PC-3 (cell line): ENCODE measurements at regions not wholly inside any gene's neighbourhood (a gene's known extent, or its start where the extent isn't known, plus 50 kb on each side); places are given as distances from the start of the nearest gene placed in this dataset.

Source experiments
- ATAC-seq: fragments of 200-7000 bp; cut with Tn5 transposase; 2 replicates; pipeline ENCODE4 v1.9.1; 2020; ENCODE audit warnings: mild to moderate bottlenecking, moderate library complexity
- BruUV-seq: library from RNA; stranded (reverse); fragments of 400-500 nt; replicated peaks from 2 replicates; lab custom pipeline; 2021; lab: Mats Ljungman, UMichigan
- CTCF ChIA-PET: fragments of 300-600 bp; sonication (Branson Sonifier 250); formaldehyde crosslinking; loops from one replicate; lab custom pipeline; 2022; ENCODE audit warnings: antibody characterized with exemption; lab: Charles Lee
- POLR2A ChIA-PET: fragments of 300-600 bp; sonication (Branson Sonifier 250); formaldehyde crosslinking; loops from one replicate; lab custom pipeline; 2022; ENCODE audit warnings: antibody characterized with exemption; ENCODE audit not compliant: unreplicated experiment; lab: Charles Lee
- DNase-seq: peaks from one replicate; pipeline ENCODE4 v3.0.0-alpha.2; 2015
- H2AFZ ChIP-seq: fragments of 300-600 bp; sonication (generic); 2 replicates; pipeline ENCODE4 v1.6.0; 2016; ENCODE audit warnings: antibody characterized with exemption, low read length
- H3F3A ChIP-seq: fragments of 300-600 bp; sonication (generic); one replicate; pipeline ENCODE4 v1.6.0; 2017; ENCODE audit warnings: antibody characterized with exemption, low read length, control low read depth, mild to moderate bottlenecking; ENCODE audit not compliant: unreplicated experiment
- H3K27ac ChIP-seq: fragments of 300-600 bp; sonication (generic); 2 replicates; pipeline ENCODE4 v1.5.1; 2016; ENCODE audit warnings: mild to moderate bottlenecking, low read length
- H3K27me3 ChIP-seq: fragments of 300-600 bp; sonication (generic); 2 replicates; pipeline ENCODE4 v1.6.1; 2016; ENCODE audit warnings: low read length, mixed read lengths
- H3K36me3 ChIP-seq: fragments of 300-600 bp; sonication (generic); 2 replicates; pipeline ENCODE4 v1.6.1; 2016; ENCODE audit warnings: low read depth, mixed run types, low read length, mixed read lengths
- H3K4me1 ChIP-seq: fragments of 300-600 bp; sonication (generic); 2 replicates; pipeline ENCODE4 v1.5.1; 2016; ENCODE audit warnings: low read length; ENCODE audit not compliant: insufficient read depth
- H3K4me2 ChIP-seq: fragments of 300-600 bp; sonication (generic); 2 replicates; pipeline ENCODE4 v1.6.0; 2016; ENCODE audit warnings: low read length
- H3K4me3 ChIP-seq: fragments of 300-600 bp; sonication (generic); 2 replicates; pipeline ENCODE4 v1.5.1; 2016; ENCODE audit warnings: mild to moderate bottlenecking, low read length, mixed read lengths
- H3K79me2 ChIP-seq: fragments of 300-600 bp; sonication (generic); 2 replicates; pipeline ENCODE4 v1.6.1; 2017; ENCODE audit warnings: low read length, mixed read lengths
- H3K9ac ChIP-seq: fragments of 300-600 bp; sonication (generic); 2 replicates; pipeline ENCODE4 v1.6.0; 2016; ENCODE audit warnings: mild to moderate bottlenecking, low read length
- H3K9me2 ChIP-seq: fragments of 300-600 bp; sonication (generic); replicated peaks from 2 replicates; pipeline ENCODE4 v1.6.1; 2016; ENCODE audit warnings: mixed run types, low read length, mixed read lengths
- H3K9me3 ChIP-seq: fragments of 300-600 bp; sonication (generic); 2 replicates; pipeline ENCODE4 v1.6.1; 2016; ENCODE audit warnings: low read length, mixed read lengths
- H4K20me1 ChIP-seq: fragments of 300-600 bp; sonication (generic); 2 replicates; pipeline ENCODE4 v1.6.1; 2016; ENCODE audit warnings: low read length, mixed read lengths
- EZH2 ChIP-seq: fragments of 300-600 bp; sonication (generic); IDR thresholded peaks from one replicate; pipeline ENCODE4 v1.6.1; 2017; ENCODE audit warnings: antibody characterized with exemption, mild to moderate bottlenecking, low read length; ENCODE audit not compliant: unreplicated experiment
- EZH2phosphoT487 ChIP-seq: fragments of 300-600 bp; sonication (generic); IDR thresholded peaks from 2 replicates; pipeline ENCODE4 v1.6.1; 2018; ENCODE audit warnings: mild to moderate bottlenecking, antibody characterized with exemption, low read length, borderline replicate concordance
- intact Hi-C: fragments of 100-400 bp; cut with micrococcal nuclease; formaldehyde crosslinking; loops from 2 replicates; pipeline ENCODE4 v1.9.0; 2023
- TF ChIP-seq, protein P1 (sequence below): fragments of 300-600 bp; sonication (generic); conservative IDR thresholded peaks from 2 replicates; pipeline ENCODE4 v1.5.1; 2017; ENCODE audit warnings: antibody characterized with exemption, low read depth, mild to moderate bottlenecking, low read length

DNA sequence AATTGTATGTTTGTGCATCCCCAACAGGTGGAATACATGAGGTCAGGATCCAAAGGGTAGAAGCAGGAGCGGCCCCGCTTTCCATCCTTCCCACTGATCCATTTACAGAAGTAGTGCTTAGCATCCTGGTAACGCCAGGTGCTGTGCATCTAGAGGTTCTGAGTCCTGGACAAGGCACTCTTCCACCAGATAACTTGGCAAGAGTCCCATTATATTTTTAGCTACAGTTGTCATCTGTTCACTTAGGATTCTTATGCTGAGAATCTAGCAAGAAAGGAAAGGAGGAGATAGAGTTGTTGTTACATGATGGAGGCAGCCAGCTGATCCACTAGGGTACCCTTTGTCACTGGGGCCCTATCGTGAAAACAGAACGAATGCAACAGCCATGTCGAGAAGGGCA is 389.5 kb upstream of the ZNF507 start:
- H3K79me2 ChIP-seq, result no peaks in the 10 kb centered on the region
- no peak overlapping the region for H3K9ac ChIP-seq
- no peak overlapping the region for H3K27ac ChIP-seq
- no peaks in the 10 kb centered on the region for H4K20me1 ChIP-seq
- no peaks in the 10 kb centered on the region for H3K4me1 ChIP-seq
- TF ChIP-seq EZH2 (no peak), EZH2phosphoT487 (no peak)
- TF ChIP-seq, protein P1, sequence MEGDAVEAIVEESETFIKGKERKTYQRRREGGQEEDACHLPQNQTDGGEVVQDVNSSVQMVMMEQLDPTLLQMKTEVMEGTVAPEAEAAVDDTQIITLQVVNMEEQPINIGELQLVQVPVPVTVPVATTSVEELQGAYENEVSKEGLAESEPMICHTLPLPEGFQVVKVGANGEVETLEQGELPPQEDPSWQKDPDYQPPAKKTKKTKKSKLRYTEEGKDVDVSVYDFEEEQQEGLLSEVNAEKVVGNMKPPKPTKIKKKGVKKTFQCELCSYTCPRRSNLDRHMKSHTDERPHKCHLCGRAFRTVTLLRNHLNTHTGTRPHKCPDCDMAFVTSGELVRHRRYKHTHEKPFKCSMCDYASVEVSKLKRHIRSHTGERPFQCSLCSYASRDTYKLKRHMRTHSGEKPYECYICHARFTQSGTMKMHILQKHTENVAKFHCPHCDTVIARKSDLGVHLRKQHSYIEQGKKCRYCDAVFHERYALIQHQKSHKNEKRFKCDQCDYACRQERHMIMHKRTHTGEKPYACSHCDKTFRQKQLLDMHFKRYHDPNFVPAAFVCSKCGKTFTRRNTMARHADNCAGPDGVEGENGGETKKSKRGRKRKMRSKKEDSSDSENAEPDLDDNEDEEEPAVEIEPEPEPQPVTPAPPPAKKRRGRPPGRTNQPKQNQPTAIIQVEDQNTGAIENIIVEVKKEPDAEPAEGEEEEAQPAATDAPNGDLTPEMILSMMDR, result no peak
- H3K4me2 ChIP-seq, result no peak overlapping the region
- H3K4me3 ChIP-seq, result no peak overlapping the region
- no peaks in the 10 kb centered on the region for H3K27me3 ChIP-seq
- H2AFZ ChIP-seq, result no peak overlapping the region
- no peaks in the 10 kb centered on the region for H3F3A ChIP-seq
- ATAC-seq, result no peak
- BruUV-seq, result no TSS peak
- no peak for DNase-seq
- H3K9me3 ChIP-seq, result no peaks in the 10 kb centered on the region
- POLR2A ChIA-PET, result no interaction called here
- no peaks in the 10 kb centered on the region for H3K9me2 ChIP-seq
- H3K36me3 ChIP-seq, result no peaks in the 10 kb centered on the region
- CTCF ChIA-PET, result no interaction called here
- intact Hi-C loops, result no loop called here

DNA sequence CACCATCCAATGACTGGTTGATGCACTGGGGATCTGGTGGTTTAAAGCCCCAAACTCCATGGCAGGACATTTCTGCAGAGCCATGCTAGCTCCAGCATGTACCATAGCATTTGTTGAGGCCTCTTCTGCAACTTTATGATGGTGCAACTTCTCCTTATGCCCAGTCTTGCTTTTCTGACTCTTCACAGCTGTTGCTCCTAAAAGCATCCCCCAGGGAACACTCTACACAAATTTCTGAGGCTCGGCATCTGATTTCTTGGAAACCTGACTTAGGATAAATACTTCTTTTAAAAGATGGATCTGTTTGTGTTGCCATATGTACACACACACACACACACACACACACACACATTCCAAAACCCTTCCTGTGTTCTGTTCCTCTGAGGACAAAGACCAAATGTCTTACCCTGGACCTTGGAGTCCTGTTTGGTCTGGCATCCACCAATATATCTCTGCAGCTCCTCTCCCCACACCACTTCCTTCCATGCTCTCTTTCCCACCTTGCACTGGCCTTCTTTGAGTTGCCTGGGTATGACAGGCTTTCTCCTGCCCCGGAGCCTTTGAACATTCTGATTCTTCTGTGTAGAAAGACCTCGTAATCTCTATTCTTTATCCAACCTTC is 388.5 kb upstream of the ZNF507 start:
- intact Hi-C loops, result no loop called here
- H4K20me1 ChIP-seq, result no peaks in the 10 kb centered on the region
- CTCF ChIA-PET, result no interaction called here

DNA sequence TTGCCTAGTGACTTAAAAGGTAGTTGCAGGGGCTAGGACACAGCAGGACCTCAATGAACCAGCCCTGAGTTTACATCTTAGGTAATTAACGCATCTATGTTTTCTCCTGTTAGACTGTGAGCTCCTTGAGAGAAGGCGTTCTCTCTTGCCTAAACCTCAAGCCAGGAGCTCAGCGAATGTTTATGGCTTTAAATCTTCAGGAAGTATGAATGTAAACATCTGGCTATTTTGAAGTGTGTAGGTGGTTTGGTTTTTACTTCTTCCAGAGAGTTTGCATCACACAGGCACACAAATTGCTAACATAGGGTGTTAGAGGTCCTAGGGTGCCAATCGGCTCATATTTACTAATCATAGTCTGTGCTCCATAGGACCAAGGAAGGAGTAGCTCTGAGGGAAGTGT is 387.7 kb upstream of the ZNF507 start:
- Histone ChIP-seq H3K4me3 (no peak overlapping the region), H3K9me2 (no peaks in the 10 kb centered on the region), H2AFZ (no peak overlapping the region), H3K9me3 (no peaks in the 10 kb centered on the region), H3K79me2 (no peaks in the 10 kb centered on the region), H3K9ac (no peak overlapping the region), H4K20me1 (no peaks in the 10 kb centered on the region), H3K27me3 (no peaks in the 10 kb centered on the region), H3K4me1 (no peaks in the 10 kb centered on the region), H3K4me2 (no peak overlapping the region), H3K27ac (no peak overlapping the region), H3K36me3 (no peaks in the 10 kb centered on the region), H3F3A (no peaks in the 10 kb centered on the region)
- intact Hi-C loops, result no loop called here
- ATAC-seq (no peak), DNase-seq (no peak)
- TF ChIP-seq, protein P1, result no peak
- TF ChIP-seq EZH2phosphoT487 (no peak), EZH2 (no peak)
- POLR2A ChIA-PET, result no interaction called here
- CTCF ChIA-PET, result no interaction called here
- BruUV-seq, result no TSS peak

More for the DNA sequence above, 388.5 kb upstream of the ZNF507 start:
- TF ChIP-seq EZH2, result no peak
- TF ChIP-seq, protein P1, result no peak
- TF ChIP-seq EZH2phosphoT487, result no peak
- Histone ChIP-seq H3K4me3 (no peak overlapping the region), H3K27me3 (no peaks in the 10 kb centered on the region), H3K4me1 (no peaks in the 10 kb centered on the region), H3K9me3 (no peaks in the 10 kb centered on the region), H3K36me3 (no peaks in the 10 kb centered on the region), H3K27ac (no peak overlapping the region), H3K9me2 (no peaks in the 10 kb centered on the region), H3K79me2 (no peaks in the 10 kb centered on the region), H3F3A (no peaks in the 10 kb centered on the region), H2AFZ (no peak overlapping the region), H3K4me2 (no peak overlapping the region), H3K9ac (no peak overlapping the region)
- POLR2A ChIA-PET, result no interaction called here
- no TSS peak for BruUV-seq
- DNase-seq, result no peak
- no peak for ATAC-seq
